ENCODE measurements at regions not wholly inside any gene's neighbourhood (a gene's known extent, or its start where the extent isn't known, plus 50 kb on each side); places are given as distances from the start of the nearest gene placed in this dataset.
A peak's percentile ranks its signal among the peaks of the same experiment; 100 is the strongest.

GRCh38 chr5:33270671-33271070 is 170.1 kb upstream of the TARS1 start:
- Histone ChIP-seq H3K4me1 (replicated peaks in 1 of 2) (no peaks in the 10 kb centered on the region), H3K4me3 (no peak overlapping the region), H3K27ac (no peak overlapping the region)
- ATAC-seq (replicated peaks in 6 of 8), result no peak
- 0 to 80% (median 39%) methylated on average over 1 of the region's 1 CpG for WGBS, 10 experiments
- in situ Hi-C loops (cut with MboI; ENCODE audit: low pct_unique_long_range_greater_than_20kb in 2 of 9, low sequenced_read_pairs in 9 of 9, unreplicated experiment in 9 of 9), result no loop called here

GRCh38 chr5:33271606-33272005 is 169.2 kb upstream of the TARS1 start:
- H3K4me3 ChIP-seq, result no peak overlapping the region
- no peak for ATAC-seq (replicated peaks in 6 of 8)
- WGBS, 10 experiments, result 0 to 100% (median 86%) methylated on average over 1 of the region's 1 CpG; no CpG with 5 or more reads in 1 of the 10 experiments
- H3K4me1 ChIP-seq (replicated peaks in 1 of 2), result no peaks in the 10 kb centered on the region
- H3K27ac ChIP-seq, result no peak overlapping the region
- in situ Hi-C loops (cut with MboI; ENCODE audit: low pct_unique_long_range_greater_than_20kb in 2 of 9, low sequenced_read_pairs in 9 of 9, unreplicated experiment in 9 of 9), result no loop called here

- Histone ChIP-seq H3K27ac (no peak overlapping the region), H3K4me3 (no peak overlapping the region), H3K4me1 (replicated peaks in 1 of 2) (no peaks in the 10 kb centered on the region)
- in situ Hi-C loops (cut with MboI; ENCODE audit: low pct_unique_long_range_greater_than_20kb in 2 of 9, low sequenced_read_pairs in 9 of 9, unreplicated experiment in 9 of 9), result no loop called here
- peak in 3 of 8 experiments; percentile 25 to 42 (median 41) for ATAC-seq (replicated peaks in 6 of 8)
- 0 to 76% (median 50%) methylated on average over 1 to 3 of the region's 3 CpGs; no CpG with 5 or more reads in 1 of the 10 experiments for WGBS, 10 experiments
These were observed 168.5 kb upstream of the TARS1 start for GRCh38 chr5:33272288-33272687.

GRCh38 chr5:33273985-33274384 is 166.8 kb upstream of the TARS1 start:
- Histone ChIP-seq H3K4me3 (no peak overlapping the region), H3K27ac (no peak overlapping the region), H3K4me1 (replicated peaks in 1 of 2) (no peaks in the 10 kb centered on the region)
- in situ Hi-C loops (cut with MboI; ENCODE audit: low pct_unique_long_range_greater_than_20kb in 2 of 9, low sequenced_read_pairs in 9 of 9, unreplicated experiment in 9 of 9), result no loop called here
- ATAC-seq (replicated peaks in 6 of 8), result no peak

GRCh38 chr5:33275391-33275790 is 165.4 kb upstream of the TARS1 start:
- WGBS, 10 experiments, result 31 to 100% (median 82%) methylated on average over 1 to 3 of the region's 3 CpGs
- Histone ChIP-seq H3K27ac (no peak overlapping the region), H3K4me3 (no peak overlapping the region), H3K4me1 (replicated peaks in 1 of 2) (no peaks in the 10 kb centered on the region)
- ATAC-seq (replicated peaks in 6 of 8), result no peak
- in situ Hi-C loops (cut with MboI; ENCODE audit: low pct_unique_long_range_greater_than_20kb in 2 of 9, low sequenced_read_pairs in 9 of 9, unreplicated experiment in 9 of 9), result no loop called here

GRCh38 chr5:33275921-33276627 is 164.7 kb upstream of the TARS1 start:
- Histone ChIP-seq H3K4me3 (no peak overlapping the region), H3K4me1 (replicated peaks in 1 of 2) (no peaks in the 10 kb centered on the region), H3K27ac (no peak overlapping the region)
- no peak for ATAC-seq (replicated peaks in 6 of 8)
- 14 to 100% (median 68%) methylated on average over 1 to 5 of the region's 5 CpGs for WGBS, 10 experiments
- in situ Hi-C loops (cut with MboI; ENCODE audit: low pct_unique_long_range_greater_than_20kb in 2 of 9, low sequenced_read_pairs in 9 of 9, unreplicated experiment in 9 of 9), result no loop called here

- ATAC-seq (replicated peaks in 6 of 8), result no peak
- Histone ChIP-seq H3K4me1 (replicated peaks in 1 of 2) (no peaks in the 10 kb centered on the region), H3K4me3 (no peak overlapping the region), H3K27ac (no peak overlapping the region)
- in situ Hi-C loops (cut with MboI; ENCODE audit: low pct_unique_long_range_greater_than_20kb in 2 of 9, low sequenced_read_pairs in 9 of 9, unreplicated experiment in 9 of 9), result no loop called here
- WGBS, 10 experiments, result 39 to 78% (median 69%) methylated on average over 1 to 2 of the region's 2 CpGs; no CpG with 5 or more reads in 2 of the 10 experiments
These were observed 164.2 kb upstream of the TARS1 start for GRCh38 chr5:33276628-33276950.

GRCh38 chr5:33277061-33277650 is 163.6 kb upstream of the TARS1 start:
- WGBS, 10 experiments, result 20 to 97% (median 80%) methylated on average over 1 to 3 of the region's 3 CpGs; no CpG with 5 or more reads in 1 of the 10 experiments
- in situ Hi-C loops (cut with MboI; ENCODE audit: low pct_unique_long_range_greater_than_20kb in 2 of 9, low sequenced_read_pairs in 9 of 9, unreplicated experiment in 9 of 9), result no loop called here
- Histone ChIP-seq H3K27ac (no peak overlapping the region), H3K4me1 (replicated peaks in 1 of 2) (no peaks in the 10 kb centered on the region), H3K4me3 (no peak overlapping the region)
- ATAC-seq (replicated peaks in 6 of 8), result no peak

- no peaks in the 10 kb centered on the region for H3K4me1 ChIP-seq (replicated peaks in 1 of 2)
- H3K27ac ChIP-seq, result no peak overlapping the region
- 53 to 96% (median 83%) methylated on average over 3 to 5 of the region's 5 CpGs for WGBS, 10 experiments
- H3K4me3 ChIP-seq, result no peak overlapping the region
- no peak for ATAC-seq (replicated peaks in 6 of 8)
- in situ Hi-C loops (cut with MboI; ENCODE audit: low pct_unique_long_range_greater_than_20kb in 2 of 9, low sequenced_read_pairs in 9 of 9, unreplicated experiment in 9 of 9), result no loop called here
These were observed 159.3 kb upstream of the TARS1 start for GRCh38 chr5:33281431-33281843.

GRCh38 chr5:33282157-33282556 is 158.6 kb upstream of the TARS1 start:
- 46 to 90% (median 77%) methylated on average over 1 to 4 of the region's 4 CpGs for WGBS, 10 experiments
- Histone ChIP-seq H3K27ac (no peak overlapping the region), H3K4me1 (replicated peaks in 1 of 2) (no peaks in the 10 kb centered on the region), H3K4me3 (no peak overlapping the region)
- in situ Hi-C loops (cut with MboI; ENCODE audit: low pct_unique_long_range_greater_than_20kb in 2 of 9, low sequenced_read_pairs in 9 of 9, unreplicated experiment in 9 of 9), result no loop called here
- no peak for ATAC-seq (replicated peaks in 6 of 8)

GRCh38 chr5:33282696-33283095 is 158.1 kb upstream of the TARS1 start:
- no peaks in the 10 kb centered on the region for H3K4me1 ChIP-seq (replicated peaks in 1 of 2)
- H3K27ac ChIP-seq, result no peak overlapping the region
- no peak for ATAC-seq (replicated peaks in 6 of 8)
- no peak overlapping the region for H3K4me3 ChIP-seq
- in situ Hi-C loops (cut with MboI; ENCODE audit: low pct_unique_long_range_greater_than_20kb in 2 of 9, low sequenced_read_pairs in 9 of 9, unreplicated experiment in 9 of 9), result no loop called here
- WGBS, 10 experiments, result 14 to 91% (median 76%) methylated on average over 1 to 2 of the region's 2 CpGs

- in situ Hi-C loops (cut with MboI; ENCODE audit: low pct_unique_long_range_greater_than_20kb in 2 of 9, low sequenced_read_pairs in 9 of 9, unreplicated experiment in 9 of 9), result no loop called here
- no peak for ATAC-seq (replicated peaks in 6 of 8)
- H3K4me1 ChIP-seq (replicated peaks in 1 of 2), result no peaks in the 10 kb centered on the region
- H3K4me3 ChIP-seq, result no peak overlapping the region
- no peak overlapping the region for H3K27ac ChIP-seq
These were observed 157.5 kb upstream of the TARS1 start for GRCh38 chr5:33283243-33283642.

- no peak for ATAC-seq (replicated peaks in 6 of 8)
- H3K4me3 ChIP-seq, result no peak overlapping the region
- H3K4me1 ChIP-seq (replicated peaks in 1 of 2), result no peaks in the 10 kb centered on the region
- in situ Hi-C loops (cut with MboI; ENCODE audit: low pct_unique_long_range_greater_than_20kb in 2 of 9, low sequenced_read_pairs in 9 of 9, unreplicated experiment in 9 of 9), result no loop called here
- H3K27ac ChIP-seq, result no peak overlapping the region
- 54 to 89% (median 72%) methylated on average over 1 to 3 of the region's 3 CpGs; no CpG with 5 or more reads in 1 of the 10 experiments for WGBS, 10 experiments
These were observed 156.1 kb upstream of the TARS1 start for GRCh38 chr5:33284681-33285080.

GRCh38 chr5:33287242-33287641 is 153.5 kb upstream of the TARS1 start:
- H3K27ac ChIP-seq, result no peak overlapping the region
- in situ Hi-C loops (cut with MboI; ENCODE audit: low pct_unique_long_range_greater_than_20kb in 2 of 9, low sequenced_read_pairs in 9 of 9, unreplicated experiment in 9 of 9), result no loop called here
- no peak overlapping the region for H3K4me3 ChIP-seq
- ATAC-seq (replicated peaks in 6 of 8), result no peak
- 17 to 100% (median 82%) methylated on average over 1 of the region's 1 CpG; no CpG with 5 or more reads in 4 of the 10 experiments for WGBS, 10 experiments
- H3K4me1 ChIP-seq (replicated peaks in 1 of 2), result no peaks in the 10 kb centered on the region

All from motor neuron (in vitro differentiated cells).